ENCODE measurements at regions not wholly inside any gene's neighbourhood (a gene's known extent, or its start where the extent isn't known, plus 50 kb on each side); places are given as distances from the start of the nearest gene placed in this dataset.

DNA sequence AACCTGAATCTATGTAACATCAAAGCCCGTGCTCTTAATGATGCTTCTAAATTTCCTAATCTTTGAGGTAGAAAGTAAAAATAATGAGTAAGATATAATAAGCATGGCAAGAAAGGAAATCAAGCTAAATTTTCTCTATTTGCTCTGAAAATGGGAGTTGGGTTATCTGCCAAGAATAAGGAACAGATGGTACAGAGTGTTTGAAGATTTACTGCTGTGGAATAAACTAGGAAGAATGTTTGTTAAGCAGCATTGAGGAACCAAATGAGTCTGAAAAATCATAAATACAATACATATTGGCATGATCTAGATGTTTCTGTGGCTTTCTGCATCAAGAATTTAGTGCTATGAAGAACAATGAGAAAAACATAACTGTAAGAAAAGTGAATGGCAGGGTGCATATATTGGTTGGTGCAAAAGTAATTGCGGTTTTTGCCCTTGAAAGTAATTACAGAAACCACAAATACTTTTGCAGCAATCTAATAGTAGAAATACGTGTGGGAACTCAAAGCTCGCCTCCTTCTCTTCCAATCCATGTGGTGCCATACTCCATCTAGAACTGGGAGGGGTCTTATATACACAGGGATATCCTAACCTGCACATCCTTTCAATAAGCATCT, 87.6 kb downstream of the SUCNR1 start:
- TF ChIP-seq, protein P1, sequence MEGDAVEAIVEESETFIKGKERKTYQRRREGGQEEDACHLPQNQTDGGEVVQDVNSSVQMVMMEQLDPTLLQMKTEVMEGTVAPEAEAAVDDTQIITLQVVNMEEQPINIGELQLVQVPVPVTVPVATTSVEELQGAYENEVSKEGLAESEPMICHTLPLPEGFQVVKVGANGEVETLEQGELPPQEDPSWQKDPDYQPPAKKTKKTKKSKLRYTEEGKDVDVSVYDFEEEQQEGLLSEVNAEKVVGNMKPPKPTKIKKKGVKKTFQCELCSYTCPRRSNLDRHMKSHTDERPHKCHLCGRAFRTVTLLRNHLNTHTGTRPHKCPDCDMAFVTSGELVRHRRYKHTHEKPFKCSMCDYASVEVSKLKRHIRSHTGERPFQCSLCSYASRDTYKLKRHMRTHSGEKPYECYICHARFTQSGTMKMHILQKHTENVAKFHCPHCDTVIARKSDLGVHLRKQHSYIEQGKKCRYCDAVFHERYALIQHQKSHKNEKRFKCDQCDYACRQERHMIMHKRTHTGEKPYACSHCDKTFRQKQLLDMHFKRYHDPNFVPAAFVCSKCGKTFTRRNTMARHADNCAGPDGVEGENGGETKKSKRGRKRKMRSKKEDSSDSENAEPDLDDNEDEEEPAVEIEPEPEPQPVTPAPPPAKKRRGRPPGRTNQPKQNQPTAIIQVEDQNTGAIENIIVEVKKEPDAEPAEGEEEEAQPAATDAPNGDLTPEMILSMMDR (IDR thresholded peaks at IDR 0.05), result no peak
- TF ChIP-seq POLR2AphosphoS5 (IDR thresholded peaks at IDR 0.05) (no peak), POLR2A (IDR thresholded peaks at IDR 0.05) (no peak)

All from prostate gland (tissue), 2 donors.